ENCODE measurements at regions not wholly inside any gene's neighbourhood (a gene's known extent, or its start where the extent isn't known, plus 50 kb on each side); places are given as distances from the start of the nearest gene placed in this dataset.

- DNase-seq (ENCODE audit: low read depth, low spot score) = no peak
Measured at GRCh38 chr18:76130845-76131244, 364.2 kb downstream of the ZNF516 start.

- no peak for DNase-seq (ENCODE audit: low read depth, low spot score)
Measured at GRCh38 chr18:76126327-76126726, 368.7 kb downstream of the ZNF516 start.

- no peak for DNase-seq (ENCODE audit: low read depth, low spot score)
Measured at GRCh38 chr18:76121011-76121410, 374.0 kb downstream of the ZNF516 start.

GRCh38 chr18:76115580-76115979 is 379.5 kb downstream of the ZNF516 start:
- DNase-seq (ENCODE audit: low read depth, low spot score) = no peak

GRCh38 chr18:76113101-76113500 is 381.9 kb downstream of the ZNF516 start:
- DNase-seq (ENCODE audit: low read depth, low spot score) = no peak

GRCh38 chr18:76102626-76103025 is 392.4 kb downstream of the ZNF516 start:
- DNase-seq (ENCODE audit: low read depth, low spot score) = no peak

- DNase-seq (ENCODE audit: low read depth, low spot score) = no peak
Measured at GRCh38 chr18:76102156-76102555, 392.9 kb downstream of the ZNF516 start.

- DNase-seq (ENCODE audit: low read depth, low spot score) = no peak
Measured at GRCh38 chr18:76099931-76100457, 395.0 kb downstream of the ZNF516 start.

- DNase-seq (ENCODE audit: low read depth, low spot score) = no peak
Measured at GRCh38 chr18:76098674-76099411, 396.2 kb downstream of the ZNF516 start.

GRCh38 chr18:76081536-76081935 is 413.5 kb downstream of the ZNF516 start:
- no peak for DNase-seq (ENCODE audit: low read depth, low spot score)

- no peak for DNase-seq (ENCODE audit: low read depth, low spot score)
Measured at GRCh38 chr18:76080430-76080829, 414.6 kb downstream of the ZNF516 start.

GRCh38 chr18:76075777-76076176 is 419.3 kb downstream of the ZNF516 start:
- no peak for DNase-seq (ENCODE audit: low read depth, low spot score)

GRCh38 chr18:76064998-76065397 is 430.0 kb downstream of the ZNF516 start:
- no peak for DNase-seq (ENCODE audit: low read depth, low spot score)

- no peak for DNase-seq (ENCODE audit: low read depth, low spot score)
Measured at GRCh38 chr18:76058146-76058545, 436.9 kb downstream of the ZNF516 start.

GRCh38 chr18:76057386-76057785 is 437.7 kb downstream of the ZNF516 start:
- no peak for DNase-seq (ENCODE audit: low read depth, low spot score)

- DNase-seq (ENCODE audit: low read depth, low spot score) = no peak
Measured at GRCh38 chr18:76056471-76057110, 438.5 kb downstream of the ZNF516 start.

- no peak for DNase-seq (ENCODE audit: low read depth, low spot score)
Measured at GRCh38 chr18:76055578-76055977, 439.5 kb downstream of the ZNF516 start.

- no peak for DNase-seq (ENCODE audit: low read depth, low spot score)
Measured at GRCh38 chr18:76055025-76055424, 440.0 kb downstream of the ZNF516 start.

- no peak for DNase-seq (ENCODE audit: low read depth, low spot score)
Measured at GRCh38 chr18:76054156-76054555, 440.9 kb downstream of the ZNF516 start.

GRCh38 chr18:76053551-76053950 is 441.5 kb downstream of the ZNF516 start:
- no peak for DNase-seq (ENCODE audit: low read depth, low spot score)

- DNase-seq (ENCODE audit: low read depth, low spot score) = no peak
Measured at GRCh38 chr18:76052227-76052595, 442.8 kb downstream of the ZNF516 start.

- DNase-seq (ENCODE audit: low read depth, low spot score) = no peak
Measured at GRCh38 chr18:76051396-76052226, 443.4 kb downstream of the ZNF516 start.

Measured in smooth muscle cell of the brain vasculature (primary cell).